GM18868 (cell line): ENCODE measurements at regions not wholly inside any gene's neighbourhood (a gene's known extent, or its start where the extent isn't known, plus 50 kb on each side); places are given as distances from the start of the nearest gene placed in this dataset.

ENCODE experiments used
- ATAC-seq: cut with Tn5 transposase; IDR thresholded peaks from one replicate; pipeline ENCODE4 v1.9.1; 2021; ENCODE audit warnings: mild to moderate bottlenecking, moderate library complexity; ENCODE audit not compliant: unreplicated experiment

DNA sequence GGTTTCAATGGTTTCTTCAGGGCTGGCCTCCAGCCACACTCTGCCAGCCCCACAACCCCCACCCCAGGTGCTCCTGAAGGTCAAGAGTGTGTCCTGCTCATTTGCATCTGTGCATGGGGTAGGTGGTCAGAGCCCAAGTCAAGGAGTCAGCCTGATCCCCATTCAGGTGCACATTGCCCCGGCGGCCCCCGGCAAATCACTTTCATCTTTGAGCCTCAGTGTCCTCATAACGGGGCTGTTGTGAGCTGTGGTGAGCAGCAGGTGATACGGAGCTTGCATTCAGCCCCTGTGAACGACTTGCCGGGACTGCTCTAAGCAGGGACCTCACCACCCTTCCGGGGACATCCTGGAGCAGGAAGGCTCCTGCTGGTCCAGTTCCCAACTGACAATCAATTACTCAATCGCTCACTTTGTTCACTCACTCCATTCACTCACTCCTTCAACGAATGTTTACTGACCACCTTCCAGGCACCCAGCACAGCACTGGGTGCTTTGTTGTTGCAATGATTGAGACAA is 93.2 kb upstream of the CPEB4 start:
- ATAC-seq, result no peak

- no peak for ATAC-seq
Measured at GRCh38 chr5:173795601-173796000, 92.5 kb upstream of the CPEB4 start.

- ATAC-seq, result no peak
Measured at GRCh38 chr5:173796721-173797495, 91.2 kb upstream of the CPEB4 start.

- no peak for ATAC-seq
Measured at GRCh38 chr5:173798127-173798810, 89.9 kb upstream of the CPEB4 start.

DNA sequence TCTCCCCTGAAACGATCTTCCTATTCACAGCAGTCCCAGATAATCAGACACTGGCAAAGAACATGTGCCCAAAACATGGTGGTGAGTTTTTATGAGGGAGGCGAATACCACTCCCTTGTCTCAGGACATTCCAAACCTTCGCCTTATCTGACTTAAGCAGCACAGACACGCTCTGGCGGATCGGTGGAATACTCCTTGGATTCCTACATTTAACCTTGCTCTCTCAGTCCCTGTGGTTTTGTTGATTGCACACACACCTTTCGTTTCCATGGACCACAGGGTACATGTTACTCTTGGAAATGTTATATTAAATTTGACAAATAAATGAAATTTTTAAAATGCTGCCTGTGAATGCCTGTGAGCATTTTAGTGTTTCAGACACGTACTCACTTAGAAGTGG is 87.8 kb upstream of the CPEB4 start:
- ATAC-seq, result no peak

GRCh38 chr5:173801006-173801405 is 87.1 kb upstream of the CPEB4 start:
- ATAC-seq, result no peak

DNA sequence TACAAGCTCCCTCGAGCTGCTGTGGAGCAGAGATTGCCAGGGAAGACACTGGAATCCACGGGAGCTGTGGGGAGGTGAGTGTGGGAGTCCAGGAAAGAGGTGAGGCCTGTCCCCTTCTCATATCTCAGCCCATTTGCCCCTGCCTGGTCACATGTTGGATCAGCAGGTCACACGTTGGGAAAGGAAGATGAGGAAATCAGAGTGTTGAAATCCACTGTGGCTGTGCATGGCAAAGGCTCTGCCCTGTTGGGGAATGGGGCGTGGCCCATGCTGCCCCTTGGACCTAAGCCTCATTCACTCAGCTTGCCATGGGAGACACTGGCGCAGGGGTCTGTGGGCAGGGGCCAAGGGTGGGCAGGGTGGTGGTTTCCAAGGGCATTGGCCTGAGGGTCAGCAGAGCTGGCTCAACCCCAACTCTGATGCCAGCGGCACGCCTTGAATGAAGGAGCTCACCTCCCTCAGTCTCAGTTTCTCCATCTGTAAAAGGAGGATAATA is 85.4 kb upstream of the CPEB4 start:
- no peak for ATAC-seq

DNA sequence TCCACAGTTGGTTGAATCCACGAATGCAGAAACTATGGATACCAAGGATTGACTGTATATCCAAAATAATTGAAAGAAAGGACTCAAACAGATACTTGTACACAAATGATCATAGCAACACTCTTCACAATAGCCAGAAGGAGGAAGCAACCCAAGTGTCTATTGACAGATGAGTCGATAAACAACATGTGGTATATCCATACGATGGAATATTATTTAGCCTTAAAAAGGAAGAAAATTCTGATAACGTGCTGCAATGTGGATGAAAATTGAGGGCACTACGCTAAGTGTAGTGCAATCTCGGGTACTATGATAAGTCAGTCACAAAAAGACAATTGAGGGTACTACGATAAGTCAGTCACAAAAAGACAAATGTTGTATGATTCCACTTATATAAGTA is 83.6 kb upstream of the CPEB4 start:
- no peak for ATAC-seq

- ATAC-seq, result no peak
Measured at GRCh38 chr5:173806270-173807035, 81.7 kb upstream of the CPEB4 start.

- ATAC-seq, result no peak
Measured at GRCh38 chr5:173807181-173807655, 80.9 kb upstream of the CPEB4 start.

DNA sequence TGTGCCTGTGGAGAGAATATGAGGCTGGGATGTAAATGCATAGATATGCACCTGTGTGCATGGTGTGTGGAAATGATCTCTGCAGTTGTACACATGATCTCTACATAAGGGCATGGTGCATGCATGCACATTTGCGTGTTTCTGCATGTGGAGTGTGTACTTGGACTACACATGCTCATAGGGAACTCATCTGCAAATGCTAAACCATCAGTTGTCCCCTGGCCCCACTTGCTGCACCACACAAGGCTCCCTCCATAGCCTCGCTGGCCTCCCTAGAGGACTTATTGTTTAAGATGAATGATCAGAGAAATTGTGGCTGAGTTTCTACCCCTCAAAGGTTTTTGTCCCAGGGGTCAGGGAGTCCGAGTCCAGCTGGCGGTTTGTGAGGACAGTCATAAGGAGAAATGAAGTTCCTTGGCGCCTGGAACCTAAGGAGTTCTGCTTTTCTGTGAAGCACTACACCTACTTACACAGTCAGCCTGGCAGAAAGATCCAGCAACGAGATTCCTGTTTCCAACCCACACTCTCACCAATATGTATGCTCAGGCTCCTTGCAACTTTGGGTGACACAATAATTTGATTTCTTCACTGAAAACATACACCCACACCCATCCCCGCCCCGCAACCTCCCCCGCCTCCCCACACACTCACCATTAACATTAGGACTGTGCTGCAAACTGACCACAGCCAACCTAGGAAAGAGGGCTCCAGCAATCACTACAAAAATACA is 79.9 kb upstream of the CPEB4 start:
- ATAC-seq, result no peak

DNA sequence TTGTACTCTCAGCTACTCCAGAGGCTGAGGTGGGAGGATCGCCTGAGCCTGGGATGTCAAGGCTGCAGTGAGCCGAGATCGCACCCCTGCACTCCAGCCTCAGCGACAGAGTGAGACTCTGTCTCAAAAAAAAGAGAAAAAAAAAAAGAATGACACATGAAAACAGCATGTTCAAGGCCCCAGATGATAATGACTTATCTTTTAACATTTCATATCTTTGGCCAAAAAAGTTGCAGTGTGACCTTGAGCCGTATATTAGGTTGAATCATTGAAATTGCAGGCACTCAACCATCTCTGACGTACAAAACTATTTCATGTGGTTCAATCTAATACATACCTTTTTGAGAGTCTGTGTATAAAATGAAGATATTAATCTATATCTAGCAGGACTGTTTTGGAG is 79.1 kb upstream of the CPEB4 start:
- ATAC-seq, result no peak

- no peak for ATAC-seq
Measured at GRCh38 chr5:173812811-173813550, 75.2 kb upstream of the CPEB4 start.

GRCh38 chr5:173814053-173814452 is 74.1 kb upstream of the CPEB4 start:
- no peak for ATAC-seq

- no peak for ATAC-seq
Measured at GRCh38 chr5:173815571-173815970, 72.6 kb upstream of the CPEB4 start.

DNA sequence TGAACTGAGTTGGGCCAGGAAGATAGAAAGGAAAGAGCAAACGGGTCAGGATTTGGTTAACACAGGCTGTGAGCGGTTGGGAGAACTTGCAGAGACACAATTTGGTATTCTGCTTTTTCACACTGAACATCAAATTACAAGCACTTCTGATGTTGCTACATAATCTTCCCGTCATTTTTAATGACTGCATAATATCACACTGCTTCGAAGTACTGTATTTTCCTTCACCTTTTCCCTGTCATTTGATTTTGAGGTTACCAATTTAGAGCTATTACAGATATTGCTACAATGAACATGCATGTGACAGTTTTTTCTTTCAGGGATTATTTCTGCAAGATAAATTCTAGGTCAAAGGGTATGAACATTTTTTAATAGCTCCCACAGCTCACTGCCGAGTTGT is 71.4 kb upstream of the CPEB4 start:
- ATAC-seq, result no peak

GRCh38 chr5:173817561-173817960 is 70.6 kb upstream of the CPEB4 start:
- no peak for ATAC-seq

DNA sequence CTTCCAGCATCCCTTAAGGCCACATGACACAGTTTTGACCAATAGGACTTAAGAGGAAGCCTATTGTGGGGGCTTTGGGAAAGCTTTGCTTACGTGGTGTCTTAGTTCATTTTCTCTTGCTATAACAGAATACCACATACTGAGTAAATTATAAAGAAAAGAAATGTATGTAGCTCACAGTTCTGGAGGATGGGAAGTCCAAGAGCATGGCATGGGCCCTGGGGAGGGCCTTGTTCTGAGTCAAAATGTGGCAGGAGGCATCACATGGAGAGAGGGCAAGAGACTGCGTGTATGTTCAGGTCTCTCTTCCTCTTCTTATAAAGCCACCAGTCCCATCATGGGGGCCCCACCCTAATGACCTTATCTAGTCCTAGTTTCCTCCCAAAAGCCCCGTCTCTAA is 68.6 kb upstream of the CPEB4 start:
- ATAC-seq, result no peak

- no peak for ATAC-seq
Measured at GRCh38 chr5:173823274-173823644, 64.9 kb upstream of the CPEB4 start.
